Ammon's horn (tissue), 1 donor: ENCODE measurements at regions not wholly inside any gene's neighbourhood (a gene's known extent, or its start where the extent isn't known, plus 50 kb on each side); places are given as distances from the start of the nearest gene placed in this dataset.
"Not testable (repeated sequence)": the region's sequence is repeated elsewhere in the genome, so short reads cannot be mapped to it uniquely, and the experiment has no call there.

ENCODE experiments used
- DNase-seq: peaks from one replicate; pipeline ENCODE4 v3.0.0-alpha.2; 2016; ENCODE audit warnings: low spot score

DNA sequence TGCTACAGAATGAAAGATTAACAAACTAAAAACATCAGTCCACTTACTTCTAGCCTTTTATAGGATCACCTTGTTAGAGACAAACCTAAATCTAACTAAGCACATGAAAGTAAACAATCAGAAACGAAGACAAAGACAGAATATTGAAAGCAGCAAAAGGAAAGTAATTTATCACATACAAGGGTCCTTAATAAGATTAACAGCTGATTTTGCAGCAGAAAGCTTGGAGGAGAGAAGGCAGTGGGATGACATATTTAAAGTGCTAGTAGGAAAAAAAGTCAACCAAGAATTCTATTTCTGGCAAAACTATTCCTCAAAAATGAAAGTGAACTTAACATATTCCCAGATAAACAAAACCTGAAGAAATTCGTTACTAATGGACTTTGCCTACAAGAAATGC lies 286.4 kb downstream of the RWDD3 start:
- no peak for DNase-seq

DNA sequence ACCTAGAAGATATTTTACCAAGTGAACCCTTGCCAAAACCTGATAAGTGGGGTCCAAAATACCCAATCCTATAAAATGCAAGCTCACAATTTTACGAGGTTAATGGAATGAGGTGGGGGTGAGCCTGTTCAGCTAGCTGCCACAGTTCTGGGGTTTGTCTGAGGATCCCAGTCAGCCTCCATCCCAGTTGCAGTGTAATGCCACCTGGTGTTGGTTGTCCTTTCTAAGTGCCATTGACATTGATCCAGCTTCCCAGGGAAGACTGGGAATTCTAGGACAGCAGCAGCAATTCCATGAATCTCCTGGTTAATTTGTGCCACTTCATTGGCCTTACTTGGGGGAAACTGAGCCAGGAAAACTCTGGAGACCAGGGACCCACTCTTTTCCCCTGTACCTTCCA lies 298.3 kb downstream of the RWDD3 start:
- no peak for DNase-seq

DNA sequence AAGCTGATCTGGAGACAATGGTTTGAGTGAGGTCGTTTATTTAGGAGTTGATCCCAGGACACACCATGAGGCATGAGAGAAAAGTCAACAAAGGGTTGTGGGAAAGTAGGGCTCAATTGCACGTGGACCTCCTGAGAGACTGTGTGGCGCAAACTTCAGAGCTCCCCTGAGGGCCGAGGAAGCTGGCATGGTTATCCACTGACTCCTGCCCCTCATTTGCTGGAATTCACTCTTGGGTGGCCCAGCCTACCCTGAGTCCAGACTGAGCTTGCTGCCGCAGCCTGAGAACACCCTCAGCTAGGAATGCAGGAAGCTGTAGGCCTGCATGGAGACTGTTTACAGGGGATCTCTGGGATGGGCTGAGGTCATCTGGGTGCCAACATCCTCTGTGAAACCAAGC lies 301.0 kb downstream of the RWDD3 start:
- DNase-seq, result no peak

DNA sequence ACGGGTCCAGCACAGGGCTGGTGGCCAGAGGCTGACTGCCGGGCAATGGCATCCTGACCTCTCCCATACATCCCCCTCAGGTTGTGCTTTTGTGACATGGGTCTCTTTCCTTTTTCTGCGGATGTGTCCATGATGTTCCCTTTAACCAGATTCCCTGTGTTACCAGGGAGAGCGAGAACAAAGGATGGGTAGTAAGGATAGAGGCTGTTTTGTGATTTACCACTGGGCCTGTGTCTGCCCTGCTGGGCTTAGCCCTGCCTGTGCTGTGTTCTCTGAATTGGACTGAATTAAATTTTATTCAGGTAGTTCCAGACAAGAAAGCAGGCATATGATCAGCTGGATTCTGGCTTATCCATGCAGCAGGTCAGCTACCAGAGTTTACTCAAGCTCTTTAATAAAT lies 301.6 kb downstream of the RWDD3 start:
- no peak for DNase-seq

DNA sequence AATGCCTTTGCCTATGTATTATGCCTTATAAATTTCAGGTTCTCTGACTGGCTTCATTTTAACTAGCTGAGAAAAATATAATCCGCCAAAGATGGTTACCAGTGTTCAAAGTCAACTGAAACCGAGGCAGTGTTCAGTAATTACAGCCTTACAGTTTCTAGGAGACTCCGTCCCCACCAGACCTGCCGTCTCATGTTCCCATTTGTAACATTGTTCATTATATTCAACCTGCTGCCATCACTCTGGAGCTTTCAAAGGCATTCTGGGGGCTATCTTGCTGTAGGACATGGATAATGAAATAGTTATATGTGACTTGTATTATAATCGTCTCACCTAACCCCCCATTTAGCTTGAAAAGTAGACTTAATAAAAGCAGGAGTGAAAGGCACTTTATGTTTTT lies 302.5 kb downstream of the RWDD3 start:
- no peak for DNase-seq

DNA sequence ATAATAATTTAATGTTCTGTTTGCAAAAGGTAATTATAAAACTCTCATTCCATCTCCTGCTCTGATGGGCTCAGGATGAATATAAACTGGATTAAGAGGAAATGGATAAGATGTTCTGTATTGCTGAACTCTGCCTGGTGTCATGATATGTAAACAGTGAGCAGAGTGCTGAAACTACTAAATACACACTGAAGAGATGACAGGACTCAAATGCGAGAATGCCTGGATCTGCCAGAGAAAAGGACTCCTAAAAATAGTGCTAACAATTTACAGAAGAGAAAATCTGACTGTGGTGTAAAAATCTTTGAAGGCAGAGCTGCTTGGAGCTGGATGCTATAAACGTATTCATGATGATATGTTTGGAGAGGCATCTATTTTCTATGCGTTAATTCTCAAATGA lies 303.2 kb downstream of the RWDD3 start:
- no peak for DNase-seq

DNA sequence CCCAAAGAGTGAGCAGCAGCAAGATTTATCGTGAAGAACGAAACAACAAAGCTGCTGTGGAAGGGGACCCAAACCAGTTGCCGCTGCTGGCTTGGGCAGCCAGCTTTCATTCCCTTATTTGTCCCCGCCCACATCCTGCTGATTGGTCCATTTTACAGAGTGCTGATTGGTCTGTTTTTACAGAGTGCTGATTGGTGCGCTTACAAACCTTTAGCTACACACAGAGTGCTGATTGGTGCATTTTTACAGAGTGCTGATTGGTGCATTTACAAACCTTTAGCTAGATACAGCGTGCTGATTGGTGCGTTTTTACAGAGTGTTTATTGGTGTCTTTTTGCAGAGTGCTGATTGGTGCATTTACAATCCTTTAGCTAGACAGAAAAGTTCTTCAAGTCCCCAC lies 304.2 kb downstream of the RWDD3 start:
- not testable (repeated sequence) for DNase-seq

DNA sequence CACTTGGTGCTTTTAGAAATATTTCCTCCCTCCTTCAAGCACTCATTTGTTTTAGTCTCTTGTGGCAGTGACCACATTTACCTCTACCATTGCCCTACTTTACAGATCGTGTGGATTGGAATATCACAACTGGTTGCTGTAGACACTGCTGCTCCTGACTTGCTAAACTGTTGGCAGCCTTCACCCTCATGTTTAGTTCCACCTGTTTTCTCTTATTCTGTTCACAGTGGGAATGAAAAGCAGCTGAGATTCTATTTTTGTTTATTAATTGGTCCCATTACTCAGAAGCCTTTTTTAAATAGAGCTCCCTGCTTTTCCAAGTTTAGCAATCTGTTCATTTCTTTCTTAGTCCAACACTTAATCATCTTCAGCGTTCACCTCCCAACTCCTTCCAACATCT lies 308.9 kb downstream of the RWDD3 start:
- DNase-seq, result no peak

DNA sequence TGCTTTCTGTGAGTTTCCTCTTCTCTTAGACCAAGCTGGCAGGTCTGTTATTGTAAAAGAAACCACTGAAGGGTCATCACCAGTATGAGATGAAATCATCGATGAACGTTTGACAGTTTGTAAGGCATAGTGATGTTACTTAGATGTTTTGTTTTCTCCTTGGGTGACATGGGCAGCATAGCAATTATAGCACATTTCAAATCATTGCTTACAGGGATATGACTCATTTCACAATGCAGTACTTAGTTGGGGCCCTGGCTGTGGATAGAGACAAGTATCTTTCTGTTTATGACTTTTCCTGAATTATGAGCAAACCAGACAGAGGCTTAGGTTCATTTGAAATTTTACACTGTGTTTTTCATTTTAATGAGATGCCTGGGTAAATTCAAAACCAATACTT lies 313.0 kb downstream of the RWDD3 start:
- no peak for DNase-seq

DNA sequence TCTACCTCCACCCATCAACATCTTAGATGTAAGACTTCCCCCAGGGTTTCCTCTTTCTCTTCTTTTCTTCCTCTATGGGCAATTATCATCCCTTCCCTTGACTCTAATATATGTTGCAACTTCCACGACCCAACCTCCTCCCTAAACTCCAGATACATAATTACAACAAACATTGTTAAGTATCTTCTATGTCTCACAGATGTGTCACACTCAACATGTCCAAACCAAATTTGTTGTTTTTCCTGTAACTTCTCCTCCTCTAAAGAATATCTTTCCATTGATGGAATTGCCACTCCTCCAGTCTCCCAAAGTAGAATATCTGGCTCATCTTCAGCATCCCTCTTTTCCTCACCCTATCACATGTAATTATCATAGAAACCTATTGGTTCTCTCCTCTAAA lies 314.2 kb downstream of the RWDD3 start:
- DNase-seq, result no peak

DNA sequence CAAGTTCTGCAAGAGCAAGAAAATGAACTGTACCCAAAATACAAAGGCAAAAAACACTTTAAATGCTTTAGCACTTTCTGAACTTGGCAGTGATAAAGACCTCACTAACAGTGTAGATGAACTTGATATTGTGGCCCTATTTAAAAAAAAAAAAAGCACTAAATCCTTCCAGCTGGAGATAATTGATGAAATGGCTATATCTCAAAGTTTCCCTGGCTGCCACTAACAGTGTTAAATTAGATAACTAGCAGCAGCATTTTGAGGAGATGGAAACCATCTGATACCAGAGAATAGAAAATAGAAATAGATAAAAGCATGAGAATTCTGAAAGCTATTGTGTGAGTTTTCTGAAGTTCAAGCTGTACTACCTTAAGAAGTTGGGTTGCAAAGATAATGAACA lies 317.2 kb downstream of the RWDD3 start:
- no peak for DNase-seq

DNA sequence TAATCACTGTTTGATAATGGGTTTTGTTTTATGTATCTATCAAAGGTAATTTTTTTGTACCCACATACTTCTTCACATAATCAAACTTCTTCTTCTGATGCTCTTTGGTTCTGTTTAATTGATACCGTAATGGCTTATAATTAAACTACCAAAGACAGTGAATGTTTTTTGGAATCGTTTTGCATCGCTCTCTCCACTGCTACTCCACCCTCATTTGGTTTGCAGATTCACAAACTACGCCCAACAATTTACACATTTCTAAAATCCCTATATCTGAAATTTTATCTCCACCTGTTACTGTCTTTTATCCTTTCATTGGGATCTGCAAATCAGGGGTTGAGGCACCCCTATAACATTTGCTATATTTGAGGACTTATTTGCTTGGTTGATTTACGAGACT lies 319.6 kb downstream of the RWDD3 start:
- DNase-seq, result no peak

DNA sequence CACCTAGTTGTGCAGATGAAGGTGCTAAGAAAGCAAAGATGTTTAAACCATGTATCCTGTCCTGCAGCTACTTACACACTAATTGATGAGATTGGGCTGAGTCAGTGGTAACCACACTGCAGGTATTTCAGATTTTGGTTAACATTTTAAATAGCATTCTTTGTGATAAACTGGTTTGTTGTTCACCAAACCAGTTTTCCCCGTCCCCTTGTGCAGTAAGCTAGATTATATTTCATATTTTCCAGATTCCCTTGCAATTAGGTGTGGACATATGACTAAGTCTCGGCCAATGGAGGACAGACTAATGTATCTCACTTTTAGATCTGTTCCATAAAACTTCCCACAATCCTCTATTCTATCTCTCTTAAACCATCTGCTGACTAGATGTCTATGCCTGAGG lies 320.4 kb downstream of the RWDD3 start:
- no peak for DNase-seq

DNA sequence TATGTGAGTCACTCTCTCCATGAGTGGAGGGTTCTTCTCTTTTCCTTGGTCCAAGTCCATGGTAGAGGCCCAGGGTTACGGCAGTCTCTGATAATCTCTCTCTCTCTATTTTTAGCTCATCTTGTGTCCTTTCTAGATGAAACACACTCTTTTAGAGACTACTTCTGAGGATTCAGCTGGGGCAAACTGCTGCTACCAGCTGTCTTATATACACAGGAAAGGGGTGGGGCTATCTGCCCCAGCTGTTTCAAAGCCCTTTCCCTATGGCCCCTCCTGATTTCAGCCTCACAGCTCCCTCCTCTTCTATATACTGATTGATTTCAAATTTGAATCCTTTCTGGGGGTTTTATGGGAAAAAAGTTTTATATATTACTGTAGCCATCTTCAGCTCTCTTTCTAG lies 324.8 kb downstream of the RWDD3 start:
- DNase-seq, result no peak

DNA sequence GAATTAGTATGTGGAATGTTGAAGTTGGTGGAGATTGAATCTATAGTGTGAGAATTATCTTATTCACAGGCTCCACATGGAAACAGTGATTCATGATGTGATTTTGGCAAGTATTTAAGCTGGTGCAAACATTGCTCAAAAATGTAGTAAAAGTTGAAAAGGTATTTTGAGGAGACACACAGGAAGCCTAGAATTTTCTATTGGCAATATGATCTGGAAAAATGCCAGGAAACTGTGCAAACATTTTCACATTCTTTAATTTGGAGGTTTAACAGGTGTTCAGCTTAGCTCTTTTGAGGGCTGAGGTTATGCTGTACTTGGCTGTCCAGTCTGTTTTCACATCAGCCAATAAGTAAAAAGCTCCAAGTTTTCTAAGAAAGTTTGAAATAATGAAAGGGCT lies 327.3 kb downstream of the RWDD3 start:
- DNase-seq, result no peak

DNA sequence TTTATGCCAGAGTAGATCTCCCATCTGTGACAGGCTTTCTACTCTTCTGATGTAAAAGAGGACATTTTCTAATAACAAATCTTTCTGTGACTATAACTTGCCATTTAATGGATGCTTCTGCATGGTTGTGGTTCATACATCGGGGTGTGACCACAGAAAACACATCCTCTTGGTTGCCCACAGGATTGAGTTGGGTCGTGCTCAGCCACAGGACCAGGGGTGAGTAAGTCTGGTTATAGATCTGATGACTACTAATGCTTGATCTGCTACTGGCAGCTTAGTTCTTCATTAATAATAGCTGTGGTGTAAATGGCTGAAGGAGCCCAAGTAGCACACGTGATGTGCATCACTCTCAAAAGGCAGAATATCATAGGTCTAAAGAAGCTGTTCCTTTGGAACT lies 328.2 kb downstream of the RWDD3 start:
- DNase-seq, result no peak

DNA sequence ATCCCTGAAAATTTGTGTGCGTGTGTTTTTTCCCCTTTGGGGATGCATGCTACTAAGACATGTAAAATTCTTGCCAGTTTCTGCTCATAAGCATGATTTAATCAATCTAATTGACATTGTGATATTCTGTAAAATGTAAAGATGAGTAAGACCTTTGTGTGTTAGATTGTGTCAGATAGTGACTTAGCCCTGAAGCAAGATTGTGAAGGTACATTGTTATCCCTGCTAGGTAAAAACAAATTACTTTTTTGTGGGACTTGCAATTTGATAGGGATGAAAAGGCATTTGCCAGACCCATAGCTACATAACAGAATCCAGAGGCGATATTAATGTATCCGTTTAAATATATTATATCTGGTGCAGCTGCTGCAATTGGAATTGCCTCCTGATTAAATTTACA lies 338.0 kb downstream of the RWDD3 start:
- no peak for DNase-seq

DNA sequence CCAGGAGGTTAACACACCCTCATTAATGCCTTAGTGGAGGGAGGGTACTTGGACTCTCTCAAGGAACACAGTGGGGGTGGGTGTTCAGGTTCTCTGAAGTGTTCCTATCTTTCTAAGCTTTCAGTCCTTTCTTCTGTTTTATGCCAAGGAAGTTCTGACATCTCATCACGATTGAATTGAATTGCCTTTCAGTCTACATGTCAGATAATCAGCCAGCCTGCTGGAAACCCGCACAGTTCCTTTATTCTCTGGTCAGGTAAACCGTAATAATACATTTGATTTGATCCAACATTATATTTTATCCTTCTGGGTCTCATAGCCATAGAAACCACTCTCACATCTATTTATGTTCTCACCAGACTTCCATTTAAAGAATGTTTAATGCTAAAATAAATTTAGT lies 339.0 kb downstream of the RWDD3 start:
- no peak for DNase-seq

DNA sequence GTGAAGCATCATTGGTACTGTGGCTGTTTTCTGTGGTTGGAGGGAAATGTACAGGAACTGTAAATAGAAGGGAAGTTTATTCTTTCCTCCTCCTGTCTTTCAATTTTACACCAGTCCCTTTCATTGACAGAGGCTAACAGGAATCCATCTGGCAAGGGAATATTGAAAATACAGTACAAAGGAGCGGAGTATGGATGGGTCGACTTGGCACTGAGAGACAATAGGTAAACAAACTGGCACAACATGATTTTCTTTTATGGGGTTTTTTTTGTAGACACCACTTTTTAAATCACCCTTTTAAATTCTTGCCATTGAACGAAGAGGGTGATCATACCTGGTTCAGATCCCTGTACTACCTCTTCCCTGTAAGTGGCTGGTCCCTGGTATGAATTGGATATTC lies 341.3 kb downstream of the RWDD3 start:
- DNase-seq, result no peak

DNA sequence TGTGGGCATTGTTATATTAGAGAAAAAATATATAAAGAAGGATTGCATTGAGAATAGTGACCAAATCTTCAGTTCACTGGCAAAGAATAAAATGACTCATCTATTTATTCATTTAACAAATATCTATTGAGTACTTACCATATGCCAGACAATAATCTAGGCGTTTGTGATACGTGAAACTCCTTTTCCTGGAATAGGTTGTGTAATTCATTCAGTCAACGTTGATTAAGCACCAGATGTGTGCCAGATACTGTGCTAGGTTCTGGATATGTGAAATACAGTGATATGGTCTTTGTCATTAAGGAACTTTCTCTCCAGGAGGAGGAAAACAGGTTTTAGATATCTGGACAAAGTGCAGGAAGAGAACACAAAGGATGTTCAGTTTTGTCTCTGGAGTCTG lies 344.5 kb downstream of the RWDD3 start:
- DNase-seq, result no peak

DNA sequence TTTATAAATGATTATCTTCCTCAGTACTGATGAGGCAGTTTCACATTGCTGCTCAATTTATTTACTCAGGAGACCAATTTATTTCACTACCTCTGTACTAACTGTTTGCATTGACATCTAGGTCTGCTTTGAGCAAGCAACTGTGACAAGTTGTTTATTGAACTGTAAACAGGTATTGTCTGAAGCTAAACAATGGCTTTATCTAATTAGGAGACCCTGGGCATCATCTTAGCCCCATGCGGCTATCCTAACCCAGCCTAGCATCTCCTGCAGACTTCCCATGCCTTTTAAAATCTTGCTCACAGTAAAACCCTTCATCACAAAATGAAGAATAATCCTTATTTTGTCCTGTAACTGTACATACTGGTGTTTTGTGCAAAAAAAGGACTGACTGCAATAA lies 348.2 kb downstream of the RWDD3 start:
- no peak for DNase-seq

DNA sequence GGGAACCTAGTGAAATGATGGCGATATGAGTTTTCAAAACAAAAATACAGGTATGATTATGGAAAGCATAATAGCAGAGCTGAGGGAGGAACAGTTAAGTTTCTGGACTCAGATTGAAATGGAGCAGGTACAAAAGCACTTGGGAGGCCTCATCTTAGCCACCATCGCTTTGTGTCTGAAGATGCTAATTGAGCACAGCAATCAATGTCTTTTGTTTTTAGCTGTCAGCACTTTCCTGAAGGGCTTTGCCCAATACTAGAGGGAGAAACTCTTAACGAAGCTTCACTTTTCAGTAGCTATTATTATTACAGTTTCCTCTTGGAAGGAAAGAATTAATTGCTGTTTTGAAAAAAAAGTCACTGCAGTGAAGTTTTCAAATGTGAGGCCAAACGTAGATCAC lies 348.7 kb downstream of the RWDD3 start:
- DNase-seq, result no peak

DNA sequence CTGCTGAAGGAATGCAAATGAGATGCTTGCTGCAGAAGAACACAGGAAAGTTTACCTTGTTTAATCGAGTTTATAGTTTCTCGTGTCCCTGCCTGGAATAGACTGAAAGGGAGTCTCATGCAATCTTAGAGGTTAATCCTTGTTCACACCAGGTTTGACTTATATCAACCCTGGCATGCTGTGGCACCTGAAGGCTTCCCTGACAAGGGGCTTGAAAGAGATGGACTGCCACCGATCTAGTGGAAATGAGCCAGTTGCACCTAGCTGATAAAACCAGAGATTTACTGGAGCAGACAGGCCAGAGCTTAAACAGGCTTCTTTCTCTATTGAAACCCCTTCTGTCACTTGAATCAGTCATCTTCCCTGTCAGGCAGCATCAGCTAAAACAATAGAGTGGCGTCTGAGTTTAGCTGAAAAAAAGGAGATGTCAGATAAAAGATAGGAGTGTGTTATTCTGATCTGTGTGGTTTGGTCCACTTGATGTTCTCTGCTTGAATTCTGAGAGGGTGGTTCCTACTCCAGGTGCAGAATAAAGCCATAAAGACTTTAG lies 349.7 kb downstream of the RWDD3 start:
- DNase-seq, result no peak

DNA sequence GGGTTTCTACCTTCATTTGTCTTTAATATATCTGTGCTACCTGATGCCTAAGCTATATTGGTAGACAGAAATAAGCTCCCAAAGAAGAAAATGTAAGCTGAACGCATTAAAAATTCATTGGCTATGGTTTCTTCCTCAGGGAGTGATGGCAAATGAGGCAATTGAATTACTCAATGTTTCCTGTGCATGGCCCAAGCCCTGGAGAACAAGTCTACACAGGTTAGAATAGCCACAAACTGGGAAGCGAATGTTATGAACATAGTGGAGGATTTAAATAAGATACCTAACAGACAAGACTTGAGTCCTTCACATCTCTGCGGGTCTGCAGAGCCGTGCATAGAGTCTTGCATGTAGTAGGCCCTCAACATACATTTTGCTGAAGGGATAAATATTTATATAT lies 350.3 kb downstream of the RWDD3 start:
- no peak for DNase-seq

DNA sequence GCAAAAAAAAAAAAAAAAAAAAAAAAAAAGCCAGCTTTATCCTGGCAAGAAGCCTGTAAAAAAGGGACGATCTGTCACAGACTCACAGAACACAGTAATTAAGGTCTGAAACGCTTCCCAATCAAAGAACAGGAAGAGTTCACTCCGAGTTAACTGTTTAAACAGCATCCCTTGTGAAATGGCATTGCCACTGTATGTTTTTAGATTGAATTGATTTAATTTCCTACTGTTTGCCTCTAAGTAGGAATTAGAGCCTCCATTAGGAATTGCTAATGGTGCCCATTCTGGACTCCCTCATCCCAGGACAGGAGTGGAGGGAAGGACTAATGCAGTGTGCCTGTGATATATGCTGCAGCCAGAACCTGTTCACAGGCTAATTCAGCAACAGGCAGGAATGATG lies 370.8 kb downstream of the RWDD3 start:
- DNase-seq, result no peak
